ENCODE measurements at regions not wholly inside any gene's neighbourhood (a gene's known extent, or its start where the extent isn't known, plus 50 kb on each side); places are given as distances from the start of the nearest gene placed in this dataset.

GRCh38 chr5:89973516-89973915 lies 436.0 kb downstream of the CETN3 start:
- TF ChIP-seq CTCF (IDR thresholded peaks at IDR 0.05) (no peak), TCF7L2 (IDR thresholded peaks at IDR 0.05; ENCODE audit: low read depth, low read length) (no peak)
